GM12878 (cell line): ENCODE measurements at regions not wholly inside any gene's neighbourhood (a gene's known extent, or its start where the extent isn't known, plus 50 kb on each side); places are given as distances from the start of the nearest gene placed in this dataset.
A peak's percentile ranks its signal among the peaks of the same experiment; 100 is the strongest.

Experiments
- BHLHE40 ChIP-seq, 2 experiments: fragments of 450-650 bp in 1 of 2; IDR thresholded peaks; 2 replicates each; pipeline ENCODE4 v1.6.1; 2011 to 2017; ENCODE audit warnings: low read depth in 2 of 2, borderline replicate concordance in 1 of 2, improper control_type of control experiment in 1 of 2, low read length in 1 of 2, mild to moderate bottlenecking in 1 of 2
- HDGF ChIP-seq: fragments of 450-650 bp; IDR thresholded peaks from 2 replicates; pipeline ENCODE4 v1.6.1; 2016; ENCODE audit warnings: antibody characterized with exemption
- NFIC ChIP-seq: IDR thresholded peaks from 2 replicates; pipeline ENCODE4 v1.6.1; 2012; ENCODE audit warnings: low read depth, mild to moderate bottlenecking, inconsistent platforms, low read length, moderate library complexity
- POLR2A ChIP-seq: IDR thresholded peaks from 2 replicates; pipeline ENCODE4 v1.6.1; 2011; ENCODE audit warnings: low read depth, mild to moderate bottlenecking, low read length
- POLR2AphosphoS2 ChIP-seq: IDR thresholded peaks from 2 replicates; pipeline ENCODE4 v1.6.1; 2011; ENCODE audit warnings: low read depth, mild to moderate bottlenecking, low read length, improper control_type of control experiment, moderate library complexity
- ZZZ3 ChIP-seq: IDR thresholded peaks from 2 replicates; pipeline ENCODE4 v1.6.1; 2011; ENCODE audit warnings: low read depth; ENCODE audit not compliant: control insufficient read depth, insufficient read length
- TF ChIP-seq, protein P1 (sequence below): IDR thresholded peaks from 2 replicates; pipeline ENCODE4 v1.6.1; 2011; ENCODE audit warnings: low read depth, low read length, improper control_type of control experiment, borderline replicate concordance
- TF ChIP-seq, protein P2 (sequence below): fragments of 150-350 bp; IDR thresholded peaks from 2 replicates; pipeline ENCODE4 v1.6.1; 2016; ENCODE audit warnings: low read depth, low read length
- TF ChIP-seq, protein P3 (sequence below), 3 experiments: IDR thresholded peaks in 2 of 3; conservative IDR thresholded peaks in 1 of 3; 2 replicates each; pipeline ENCODE4 v1.5.1; 2011; ENCODE audit warnings: low read depth in 3 of 3, low read length in 3 of 3, mild to moderate bottlenecking in 3 of 3, control low read depth in 2 of 3, moderate library complexity in 2 of 3, inconsistent platforms in 1 of 3, mixed read lengths in 1 of 3; ENCODE audit not compliant: control insufficient read depth in 2 of 3, insufficient read depth in 1 of 3; ENCODE audit errors: extremely low read depth in 1 of 3
- TF ChIP-seq, protein P4 (sequence below): fragments of 450-650 bp; formaldehyde crosslinking; IDR thresholded peaks from 2 replicates; pipeline ENCODE4 v1.4.0; 2022; ENCODE audit warnings: mild to moderate bottlenecking, moderate library complexity
- TF ChIP-seq, protein P5 (sequence below): IDR thresholded peaks from 2 replicates; pipeline ENCODE4 v1.6.1; 2011; ENCODE audit warnings: low read depth, mild to moderate bottlenecking, low read length, moderate library complexity, borderline replicate concordance; ENCODE audit errors: extremely low read depth
- TF ChIP-seq, protein P6 (sequence below): fragments of 150-350 bp; IDR thresholded peaks from 2 replicates; pipeline ENCODE4 v1.6.1; 2014; ENCODE audit warnings: mild to moderate bottlenecking, low read depth, low read length
- TF ChIP-seq, protein P7 (sequence below): fragments of 450-650 bp; IDR thresholded peaks from 2 replicates; pipeline ENCODE4 v1.6.1; 2016; ENCODE audit warnings: mild to moderate bottlenecking, moderate library complexity, borderline replicate concordance

DNA sequence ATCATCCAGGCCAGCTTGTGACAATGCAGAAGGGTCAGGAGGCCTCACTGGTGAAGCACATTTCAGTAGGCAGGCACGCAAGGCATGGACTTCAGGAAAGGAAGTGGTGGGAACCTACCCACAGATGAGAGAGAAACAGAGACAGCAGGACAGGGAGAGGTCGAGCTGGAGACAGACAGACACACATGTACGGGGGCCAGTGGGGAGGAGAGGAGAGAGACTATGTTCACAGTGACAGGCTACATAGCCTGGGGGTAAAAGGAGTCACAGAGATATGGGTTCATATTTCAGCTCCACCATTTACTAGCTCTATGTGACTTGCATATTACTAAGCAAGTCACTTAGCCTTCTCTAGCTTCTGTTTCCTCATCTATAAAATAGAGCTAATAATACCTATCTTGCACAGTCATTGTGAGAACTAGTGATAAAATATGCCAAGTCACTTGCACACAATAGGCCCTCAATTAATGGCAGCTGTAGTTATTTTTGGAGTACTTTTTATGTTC lies 91.1 kb upstream of the FUT8 start (continued):
- peak in 1 of 2 experiments; percentile 29; a peak in 1 of 4 replicates for TF ChIP-seq BHLHE40 (IDR thresholded peaks at IDR 0.05; ENCODE audit: borderline replicate concordance in 1 of 2, low read depth in 2 of 2, low read length in 1 of 2)
- peak; percentile 37; the same call in 1 of the 2 replicates for TF ChIP-seq POLR2A
- TF ChIP-seq, protein P1, sequence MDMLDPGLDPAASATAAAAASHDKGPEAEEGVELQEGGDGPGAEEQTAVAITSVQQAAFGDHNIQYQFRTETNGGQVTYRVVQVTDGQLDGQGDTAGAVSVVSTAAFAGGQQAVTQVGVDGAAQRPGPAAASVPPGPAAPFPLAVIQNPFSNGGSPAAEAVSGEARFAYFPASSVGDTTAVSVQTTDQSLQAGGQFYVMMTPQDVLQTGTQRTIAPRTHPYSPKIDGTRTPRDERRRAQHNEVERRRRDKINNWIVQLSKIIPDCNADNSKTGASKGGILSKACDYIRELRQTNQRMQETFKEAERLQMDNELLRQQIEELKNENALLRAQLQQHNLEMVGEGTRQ = no peak
- TF ChIP-seq, protein P2, sequence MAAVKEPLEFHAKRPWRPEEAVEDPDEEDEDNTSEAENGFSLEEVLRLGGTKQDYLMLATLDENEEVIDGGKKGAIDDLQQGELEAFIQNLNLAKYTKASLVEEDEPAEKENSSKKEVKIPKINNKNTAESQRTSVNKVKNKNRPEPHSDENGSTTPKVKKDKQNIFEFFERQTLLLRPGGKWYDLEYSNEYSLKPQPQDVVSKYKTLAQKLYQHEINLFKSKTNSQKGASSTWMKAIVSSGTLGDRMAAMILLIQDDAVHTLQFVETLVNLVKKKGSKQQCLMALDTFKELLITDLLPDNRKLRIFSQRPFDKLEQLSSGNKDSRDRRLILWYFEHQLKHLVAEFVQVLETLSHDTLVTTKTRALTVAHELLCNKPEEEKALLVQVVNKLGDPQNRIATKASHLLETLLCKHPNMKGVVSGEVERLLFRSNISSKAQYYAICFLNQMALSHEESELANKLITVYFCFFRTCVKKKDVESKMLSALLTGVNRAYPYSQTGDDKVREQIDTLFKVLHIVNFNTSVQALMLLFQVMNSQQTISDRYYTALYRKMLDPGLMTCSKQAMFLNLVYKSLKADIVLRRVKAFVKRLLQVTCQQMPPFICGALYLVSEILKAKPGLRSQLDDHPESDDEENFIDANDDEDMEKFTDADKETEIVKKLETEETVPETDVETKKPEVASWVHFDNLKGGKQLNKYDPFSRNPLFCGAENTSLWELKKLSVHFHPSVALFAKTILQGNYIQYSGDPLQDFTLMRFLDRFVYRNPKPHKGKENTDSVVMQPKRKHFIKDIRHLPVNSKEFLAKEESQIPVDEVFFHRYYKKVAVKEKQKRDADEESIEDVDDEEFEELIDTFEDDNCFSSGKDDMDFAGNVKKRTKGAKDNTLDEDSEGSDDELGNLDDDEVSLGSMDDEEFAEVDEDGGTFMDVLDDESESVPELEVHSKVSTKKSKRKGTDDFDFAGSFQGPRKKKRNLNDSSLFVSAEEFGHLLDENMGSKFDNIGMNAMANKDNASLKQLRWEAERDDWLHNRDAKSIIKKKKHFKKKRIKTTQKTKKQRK = no peak
- peak; percentile 83 for TF ChIP-seq HDGF
- TF ChIP-seq, protein P3, sequence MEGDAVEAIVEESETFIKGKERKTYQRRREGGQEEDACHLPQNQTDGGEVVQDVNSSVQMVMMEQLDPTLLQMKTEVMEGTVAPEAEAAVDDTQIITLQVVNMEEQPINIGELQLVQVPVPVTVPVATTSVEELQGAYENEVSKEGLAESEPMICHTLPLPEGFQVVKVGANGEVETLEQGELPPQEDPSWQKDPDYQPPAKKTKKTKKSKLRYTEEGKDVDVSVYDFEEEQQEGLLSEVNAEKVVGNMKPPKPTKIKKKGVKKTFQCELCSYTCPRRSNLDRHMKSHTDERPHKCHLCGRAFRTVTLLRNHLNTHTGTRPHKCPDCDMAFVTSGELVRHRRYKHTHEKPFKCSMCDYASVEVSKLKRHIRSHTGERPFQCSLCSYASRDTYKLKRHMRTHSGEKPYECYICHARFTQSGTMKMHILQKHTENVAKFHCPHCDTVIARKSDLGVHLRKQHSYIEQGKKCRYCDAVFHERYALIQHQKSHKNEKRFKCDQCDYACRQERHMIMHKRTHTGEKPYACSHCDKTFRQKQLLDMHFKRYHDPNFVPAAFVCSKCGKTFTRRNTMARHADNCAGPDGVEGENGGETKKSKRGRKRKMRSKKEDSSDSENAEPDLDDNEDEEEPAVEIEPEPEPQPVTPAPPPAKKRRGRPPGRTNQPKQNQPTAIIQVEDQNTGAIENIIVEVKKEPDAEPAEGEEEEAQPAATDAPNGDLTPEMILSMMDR (IDR thresholded peaks at IDR 0.05 in 2 of 3, conservative IDR thresholded peaks at IDR 0.05 in 1 of 3; ENCODE audit: control insufficient read depth in 2 of 3, extremely low read depth in 1 of 3, insufficient read depth in 1 of 3, low read depth in 3 of 3, low read length in 3 of 3) = no peak
- TF ChIP-seq, protein P4, sequence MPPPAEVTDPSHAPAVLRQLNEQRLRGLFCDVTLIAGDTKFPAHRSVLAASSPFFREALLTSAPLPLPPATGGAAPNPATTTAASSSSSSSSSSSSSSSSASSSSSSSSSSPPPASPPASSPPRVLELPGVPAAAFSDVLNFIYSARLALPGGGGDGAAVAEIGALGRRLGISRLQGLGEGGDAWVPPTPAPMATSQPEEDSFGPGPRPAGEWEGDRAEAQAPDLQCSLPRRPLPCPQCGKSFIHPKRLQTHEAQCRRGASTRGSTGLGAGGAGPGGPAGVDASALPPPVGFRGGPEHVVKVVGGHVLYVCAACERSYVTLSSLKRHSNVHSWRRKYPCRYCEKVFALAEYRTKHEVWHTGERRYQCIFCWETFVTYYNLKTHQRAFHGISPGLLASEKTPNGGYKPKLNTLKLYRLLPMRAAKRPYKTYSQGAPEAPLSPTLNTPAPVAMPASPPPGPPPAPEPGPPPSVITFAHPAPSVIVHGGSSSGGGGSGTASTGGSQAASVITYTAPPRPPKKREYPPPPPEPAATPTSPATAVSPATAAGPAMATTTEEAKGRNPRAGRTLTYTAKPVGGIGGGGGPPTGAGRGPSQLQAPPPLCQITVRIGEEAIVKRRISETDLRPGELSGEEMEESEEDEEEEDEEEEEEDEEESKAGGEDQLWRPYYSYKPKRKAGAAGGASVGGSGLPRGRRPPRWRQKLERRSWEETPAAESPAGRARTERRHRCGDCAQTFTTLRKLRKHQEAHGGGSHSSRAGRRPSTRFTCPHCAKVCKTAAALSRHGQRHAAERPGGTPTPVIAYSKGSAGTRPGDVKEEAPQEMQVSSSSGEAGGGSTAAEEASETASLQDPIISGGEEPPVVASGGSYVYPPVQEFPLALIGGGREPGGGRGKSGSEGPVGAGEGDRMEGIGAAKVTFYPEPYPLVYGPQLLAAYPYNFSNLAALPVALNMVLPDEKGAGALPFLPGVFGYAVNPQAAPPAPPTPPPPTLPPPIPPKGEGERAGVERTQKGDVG (CRISPR knock-in tag) = no peak
- TF ChIP-seq, protein P5, sequence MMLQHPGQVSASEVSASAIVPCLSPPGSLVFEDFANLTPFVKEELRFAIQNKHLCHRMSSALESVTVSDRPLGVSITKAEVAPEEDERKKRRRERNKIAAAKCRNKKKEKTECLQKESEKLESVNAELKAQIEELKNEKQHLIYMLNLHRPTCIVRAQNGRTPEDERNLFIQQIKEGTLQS = no peak
- TF ChIP-seq, protein P6, sequence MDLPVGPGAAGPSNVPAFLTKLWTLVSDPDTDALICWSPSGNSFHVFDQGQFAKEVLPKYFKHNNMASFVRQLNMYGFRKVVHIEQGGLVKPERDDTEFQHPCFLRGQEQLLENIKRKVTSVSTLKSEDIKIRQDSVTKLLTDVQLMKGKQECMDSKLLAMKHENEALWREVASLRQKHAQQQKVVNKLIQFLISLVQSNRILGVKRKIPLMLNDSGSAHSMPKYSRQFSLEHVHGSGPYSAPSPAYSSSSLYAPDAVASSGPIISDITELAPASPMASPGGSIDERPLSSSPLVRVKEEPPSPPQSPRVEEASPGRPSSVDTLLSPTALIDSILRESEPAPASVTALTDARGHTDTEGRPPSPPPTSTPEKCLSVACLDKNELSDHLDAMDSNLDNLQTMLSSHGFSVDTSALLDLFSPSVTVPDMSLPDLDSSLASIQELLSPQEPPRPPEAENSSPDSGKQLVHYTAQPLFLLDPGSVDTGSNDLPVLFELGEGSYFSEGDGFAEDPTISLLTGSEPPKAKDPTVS = no peak
- no peak for TF ChIP-seq POLR2AphosphoS2
- no peak for TF ChIP-seq ZZZ3
- TF ChIP-seq, protein P7, sequence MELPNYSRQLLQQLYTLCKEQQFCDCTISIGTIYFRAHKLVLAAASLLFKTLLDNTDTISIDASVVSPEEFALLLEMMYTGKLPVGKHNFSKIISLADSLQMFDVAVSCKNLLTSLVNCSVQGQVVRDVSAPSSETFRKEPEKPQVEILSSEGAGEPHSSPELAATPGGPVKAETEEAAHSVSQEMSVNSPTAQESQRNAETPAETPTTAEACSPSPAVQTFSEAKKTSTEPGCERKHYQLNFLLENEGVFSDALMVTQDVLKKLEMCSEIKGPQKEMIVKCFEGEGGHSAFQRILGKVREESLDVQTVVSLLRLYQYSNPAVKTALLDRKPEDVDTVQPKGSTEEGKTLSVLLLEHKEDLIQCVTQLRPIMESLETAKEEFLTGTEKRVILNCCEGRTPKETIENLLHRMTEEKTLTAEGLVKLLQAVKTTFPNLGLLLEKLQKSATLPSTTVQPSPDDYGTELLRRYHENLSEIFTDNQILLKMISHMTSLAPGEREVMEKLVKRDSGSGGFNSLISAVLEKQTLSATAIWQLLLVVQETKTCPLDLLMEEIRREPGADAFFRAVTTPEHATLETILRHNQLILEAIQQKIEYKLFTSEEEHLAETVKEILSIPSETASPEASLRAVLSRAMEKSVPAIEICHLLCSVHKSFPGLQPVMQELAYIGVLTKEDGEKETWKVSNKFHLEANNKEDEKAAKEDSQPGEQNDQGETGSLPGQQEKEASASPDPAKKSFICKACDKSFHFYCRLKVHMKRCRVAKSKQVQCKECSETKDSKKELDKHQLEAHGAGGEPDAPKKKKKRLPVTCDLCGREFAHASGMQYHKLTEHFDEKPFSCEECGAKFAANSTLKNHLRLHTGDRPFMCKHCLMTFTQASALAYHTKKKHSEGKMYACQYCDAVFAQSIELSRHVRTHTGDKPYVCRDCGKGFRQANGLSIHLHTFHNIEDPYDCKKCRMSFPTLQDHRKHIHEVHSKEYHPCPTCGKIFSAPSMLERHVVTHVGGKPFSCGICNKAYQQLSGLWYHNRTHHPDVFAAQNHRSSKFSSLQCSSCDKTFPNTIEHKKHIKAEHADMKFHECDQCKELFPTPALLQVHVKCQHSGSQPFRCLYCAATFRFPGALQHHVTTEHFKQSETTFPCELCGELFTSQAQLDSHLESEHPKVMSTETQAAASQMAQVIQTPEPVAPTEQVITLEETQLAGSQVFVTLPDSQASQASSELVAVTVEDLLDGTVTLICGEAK = no peak
- peak; percentile 91 for TF ChIP-seq NFIC
